ENCODE measurements at regions not wholly inside any gene's neighbourhood (a gene's known extent, or its start where the extent isn't known, plus 50 kb on each side); places are given as distances from the start of the nearest gene placed in this dataset.

GRCh38 chr9:129481810-129482511, 138.9 kb downstream of the C9orf50 start:
- no peak overlapping the region for H3K4me3 ChIP-seq (ENCODE audit: low read depth, low read length)
- TF ChIP-seq CTCF (IDR thresholded peaks at IDR 0.05; ENCODE audit: borderline replicate concordance, insufficient read depth, low read depth, low read length): no peak

- TF ChIP-seq CTCF (IDR thresholded peaks at IDR 0.05; ENCODE audit: borderline replicate concordance, insufficient read depth, low read depth, low read length): no peak
- H3K4me3 ChIP-seq (ENCODE audit: low read depth, low read length): no peak overlapping the region
Measured at GRCh38 chr9:129481424-129481809, 139.5 kb downstream of the C9orf50 start.

- no peak overlapping the region for H3K4me3 ChIP-seq (ENCODE audit: low read depth, low read length)
- TF ChIP-seq CTCF (IDR thresholded peaks at IDR 0.05; ENCODE audit: borderline replicate concordance, insufficient read depth, low read depth, low read length): no peak
Measured at GRCh38 chr9:129480745-129481144, 140.2 kb downstream of the C9orf50 start.

GRCh38 chr9:129480227-129480626, 140.7 kb downstream of the C9orf50 start:
- no peak for TF ChIP-seq CTCF (IDR thresholded peaks at IDR 0.05; ENCODE audit: borderline replicate concordance, insufficient read depth, low read depth, low read length)
- no peak overlapping the region for H3K4me3 ChIP-seq (ENCODE audit: low read depth, low read length)

GRCh38 chr9:129479631-129480011, 141.3 kb downstream of the C9orf50 start:
- no peak for TF ChIP-seq CTCF (IDR thresholded peaks at IDR 0.05; ENCODE audit: borderline replicate concordance, insufficient read depth, low read depth, low read length)

GRCh38 chr9:129478961-129479630, 141.8 kb downstream of the C9orf50 start:
- no peak overlapping the region for H3K4me3 ChIP-seq (ENCODE audit: low read depth, low read length)
- TF ChIP-seq CTCF (IDR thresholded peaks at IDR 0.05; ENCODE audit: borderline replicate concordance, insufficient read depth, low read depth, low read length): no peak

More at GRCh38 chr9:129479631-129480011, 141.3 kb downstream of the C9orf50 start:
- H3K4me3 ChIP-seq (ENCODE audit: low read depth, low read length): no peak overlapping the region

- no peak overlapping the region for H3K4me3 ChIP-seq (ENCODE audit: low read depth, low read length)
- TF ChIP-seq CTCF (IDR thresholded peaks at IDR 0.05; ENCODE audit: borderline replicate concordance, insufficient read depth, low read depth, low read length): no peak
Measured at GRCh38 chr9:129478461-129478860, 142.4 kb downstream of the C9orf50 start.
